A673 (cell line): ENCODE measurements at regions not wholly inside any gene's neighbourhood (a gene's known extent, or its start where the extent isn't known, plus 50 kb on each side); places are given as distances from the start of the nearest gene placed in this dataset.

Experiments used
- BruUV-seq: library from RNA; stranded (reverse); fragments of 400-500 nt; replicated peaks from 2 replicates; lab custom pipeline; 2021; lab: Mats Ljungman, UMichigan
- CTCF ChIA-PET: fragments of 300-600 bp; sonication (Branson Sonifier 250); formaldehyde crosslinking; loops from one replicate; lab custom pipeline; 2022; ENCODE audit warnings: antibody characterized with exemption; lab: Charles Lee
- POLR2A ChIA-PET: fragments of 300-600 bp; sonication (Branson Sonifier 250); formaldehyde crosslinking; loops from one replicate; lab custom pipeline; 2022; ENCODE audit warnings: antibody characterized with exemption; ENCODE audit not compliant: low non-redundant PET; lab: Charles Lee
- DNase-seq: peaks from one replicate; pipeline ENCODE4 v3.0.0-alpha.2; 2015; ENCODE audit warnings: low spot score
- H3K27ac ChIP-seq: fragments of 200-600 bp; sonication (generic); 2 replicates; pipeline ENCODE4 v1.5.1; 2016; ENCODE audit warnings: mixed run types, low read depth, mild to moderate bottlenecking, mixed read lengths, antibody characterized with exemption, low read length; ENCODE audit not compliant: poor library complexity, severe bottlenecking
- H3K27me3 ChIP-seq: fragments of 200-600 bp; sonication (generic); replicated peaks from 2 replicates; pipeline ENCODE4 v1.6.1; 2017; ENCODE audit warnings: mixed run types, low read depth, mild to moderate bottlenecking, mixed read lengths, antibody characterized with exemption, low read length; ENCODE audit not compliant: insufficient read depth, poor library complexity
- H3K36me3 ChIP-seq: fragments of 200-600 bp; sonication (generic); 2 replicates; pipeline ENCODE4 v1.6.1; 2016; ENCODE audit warnings: mixed run types, mild to moderate bottlenecking, mixed read lengths, antibody characterized with exemption, low read length; ENCODE audit not compliant: insufficient read depth, poor library complexity, severe bottlenecking
- H3K4me1 ChIP-seq: fragments of 200-600 bp; sonication (generic); 2 replicates; pipeline ENCODE4 v1.6.1; 2017; ENCODE audit warnings: mixed run types, mild to moderate bottlenecking, mixed read lengths, antibody characterized with exemption, low read length; ENCODE audit not compliant: insufficient read depth, poor library complexity, severe bottlenecking
- H3K4me3 ChIP-seq: fragments of 200-600 bp; sonication (generic); 2 replicates; pipeline ENCODE4 v1.5.1; 2016; ENCODE audit warnings: low read depth, mixed run types, mild to moderate bottlenecking, mixed read lengths, low read length; ENCODE audit not compliant: poor library complexity, severe bottlenecking
- H3K9me3 ChIP-seq: fragments of 200-600 bp; sonication (generic); 2 replicates; pipeline ENCODE4 v1.6.1; 2016; ENCODE audit warnings: mixed run types, low read depth, mild to moderate bottlenecking, mixed read lengths, antibody characterized with exemption, low read length; ENCODE audit not compliant: poor library complexity, severe bottlenecking
- EZH2 ChIP-seq: fragments of 200-600 bp; sonication (generic); IDR thresholded peaks from 2 replicates; pipeline ENCODE4 v1.6.1; 2017; ENCODE audit warnings: borderline replicate concordance, low read depth, mild to moderate bottlenecking, mixed read lengths, antibody characterized with exemption, low read length; ENCODE audit not compliant: poor library complexity, severe bottlenecking
- intact Hi-C: fragments of 100-400 bp; cut with micrococcal nuclease; formaldehyde crosslinking; loops from one replicate; pipeline ENCODE4 v1.10.0; 2022; ENCODE audit not compliant: unreplicated experiment
- TF ChIP-seq, protein P1 (sequence below): fragments of 300-800, 200-600 bp; sonication (generic); conservative IDR thresholded peaks from 2 replicates; pipeline ENCODE4 v1.5.1; 2017; ENCODE audit warnings: low read depth, mild to moderate bottlenecking, antibody characterized with exemption, low read length, moderate library complexity, mixed read lengths

DNA sequence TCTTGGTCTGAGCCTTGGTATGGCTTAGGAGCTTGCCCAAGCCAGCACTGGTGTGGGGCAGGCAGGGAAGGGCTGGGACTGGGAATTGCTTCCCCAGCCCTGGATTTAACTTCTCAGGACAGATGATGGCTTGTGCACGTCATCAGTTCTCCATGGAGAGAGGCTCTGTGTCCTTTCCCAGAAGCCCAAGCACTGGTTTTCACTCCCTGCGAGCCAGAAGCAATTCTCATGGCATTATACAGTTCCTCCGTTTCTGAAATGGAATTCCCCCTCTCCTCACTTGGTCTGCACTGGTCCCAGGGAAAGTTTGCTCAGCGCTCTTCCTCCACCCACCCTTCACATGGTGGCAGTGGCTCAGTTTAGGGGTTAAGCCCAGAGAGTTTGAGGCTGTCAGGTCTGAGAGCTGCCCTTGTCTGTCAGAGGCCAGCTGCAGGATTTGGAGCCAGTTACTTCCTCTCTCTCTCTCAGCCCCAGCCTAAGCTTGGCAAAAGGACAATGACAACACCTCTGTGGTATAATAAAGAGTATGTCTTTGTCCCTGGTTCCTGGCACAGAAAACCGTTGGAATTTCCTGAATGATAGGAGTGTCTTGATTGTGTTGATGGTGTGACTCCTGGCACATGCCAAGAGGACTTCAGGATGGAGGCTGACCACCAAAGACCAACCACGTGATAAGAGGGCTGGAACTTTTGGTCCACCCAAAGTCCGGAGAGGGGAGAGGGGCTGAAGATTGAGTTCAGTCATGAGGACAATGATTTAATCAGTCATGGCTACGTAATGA is 219.6 kb upstream of the TNRC6C start:
- ChIA-PET CTCF (no interaction called here), POLR2A (no interaction called here)
- no TSS peak for BruUV-seq
- TF ChIP-seq, protein P1, sequence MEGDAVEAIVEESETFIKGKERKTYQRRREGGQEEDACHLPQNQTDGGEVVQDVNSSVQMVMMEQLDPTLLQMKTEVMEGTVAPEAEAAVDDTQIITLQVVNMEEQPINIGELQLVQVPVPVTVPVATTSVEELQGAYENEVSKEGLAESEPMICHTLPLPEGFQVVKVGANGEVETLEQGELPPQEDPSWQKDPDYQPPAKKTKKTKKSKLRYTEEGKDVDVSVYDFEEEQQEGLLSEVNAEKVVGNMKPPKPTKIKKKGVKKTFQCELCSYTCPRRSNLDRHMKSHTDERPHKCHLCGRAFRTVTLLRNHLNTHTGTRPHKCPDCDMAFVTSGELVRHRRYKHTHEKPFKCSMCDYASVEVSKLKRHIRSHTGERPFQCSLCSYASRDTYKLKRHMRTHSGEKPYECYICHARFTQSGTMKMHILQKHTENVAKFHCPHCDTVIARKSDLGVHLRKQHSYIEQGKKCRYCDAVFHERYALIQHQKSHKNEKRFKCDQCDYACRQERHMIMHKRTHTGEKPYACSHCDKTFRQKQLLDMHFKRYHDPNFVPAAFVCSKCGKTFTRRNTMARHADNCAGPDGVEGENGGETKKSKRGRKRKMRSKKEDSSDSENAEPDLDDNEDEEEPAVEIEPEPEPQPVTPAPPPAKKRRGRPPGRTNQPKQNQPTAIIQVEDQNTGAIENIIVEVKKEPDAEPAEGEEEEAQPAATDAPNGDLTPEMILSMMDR, result no peak
- no peak for TF ChIP-seq EZH2
- Histone ChIP-seq H3K4me3 (no peak overlapping the region), H3K27me3 (no peaks in the 10 kb centered on the region), H3K27ac (no peak overlapping the region), H3K9me3 (no peaks in the 10 kb centered on the region), H3K36me3 (no peaks in the 10 kb centered on the region), H3K4me1 (peaks cover 24% of the 10 kb centered on the region)
- intact Hi-C loops, result no loop called here
- DNase-seq, result no peak

- BruUV-seq, result no TSS peak
- ChIA-PET CTCF (no interaction called here), POLR2A (no interaction called here)
- Histone ChIP-seq H3K27me3 (no peaks in the 10 kb centered on the region), H3K4me3 (no peak overlapping the region), H3K27ac (no peak overlapping the region), H3K36me3 (no peaks in the 10 kb centered on the region), H3K4me1 (peaks cover 9% of the 10 kb centered on the region), H3K9me3 (no peaks in the 10 kb centered on the region)
- DNase-seq, result no peak
- TF ChIP-seq, protein P1, result no peak
- no peak for TF ChIP-seq EZH2
- intact Hi-C loops, result no loop called here
Measured at GRCh38 chr17:77740481-77740880, 218.0 kb upstream of the TNRC6C start.

GRCh38 chr17:77741109-77741508 is 217.4 kb upstream of the TNRC6C start:
- ChIA-PET CTCF (no interaction called here), POLR2A (no interaction called here)
- Histone ChIP-seq H3K4me1 (peaks cover 3% of the 10 kb centered on the region), H3K27ac (no peak overlapping the region), H3K27me3 (no peaks in the 10 kb centered on the region), H3K9me3 (no peaks in the 10 kb centered on the region), H3K36me3 (no peaks in the 10 kb centered on the region), H3K4me3 (no peak overlapping the region)
- intact Hi-C loops, result no loop called here
- peak; percentile 10 for DNase-seq
- no peak for TF ChIP-seq EZH2
- TF ChIP-seq, protein P1, result peak; percentile 65
- no TSS peak for BruUV-seq
